KMS-11 (cell line): ENCODE measurements at regions not wholly inside any gene's neighbourhood (a gene's known extent, or its start where the extent isn't known, plus 50 kb on each side); places are given as distances from the start of the nearest gene placed in this dataset.

Experiments used
- H2AFZ ChIP-seq: fragments of 200-600 bp; sonication (generic); 2 replicates; pipeline ENCODE4 v1.6.1; 2016; ENCODE audit warnings: antibody characterized with exemption, mixed run types, low read depth
- H3K27ac ChIP-seq: fragments of 200-600 bp; sonication (generic); 2 replicates; pipeline ENCODE4 v1.6.1; 2016; ENCODE audit warnings: mild to moderate bottlenecking, mixed run types
- H3K27me3 ChIP-seq: fragments of 200-600 bp; sonication (generic); 2 replicates; pipeline ENCODE4 v1.6.1; 2017; ENCODE audit warnings: mild to moderate bottlenecking, low read depth, mixed run types, moderate library complexity; ENCODE audit not compliant: insufficient read depth
- H3K36me3 ChIP-seq: fragments of 200-600 bp; sonication (generic); 2 replicates; pipeline ENCODE4 v1.6.1; 2017; ENCODE audit warnings: mild to moderate bottlenecking, mixed run types; ENCODE audit not compliant: insufficient read depth
- H3K4me1 ChIP-seq: fragments of 200-600 bp; sonication (generic); 2 replicates; pipeline ENCODE4 v1.6.1; 2016; ENCODE audit warnings: mild to moderate bottlenecking, low read depth, mixed run types; ENCODE audit not compliant: poor library complexity, severe bottlenecking
- H3K4me2 ChIP-seq: fragments of 200-600 bp; sonication (generic); 2 replicates; pipeline ENCODE4 v1.7.0; 2016; ENCODE audit warnings: mild to moderate bottlenecking, mixed run types
- H3K4me3 ChIP-seq: fragments of 200-600 bp; sonication (generic); IDR thresholded peaks from 2 replicates; pipeline ENCODE4 v1.6.1; 2017; ENCODE audit warnings: low read depth, low read length, mixed read lengths; ENCODE audit not compliant: insufficient read depth
- H3K79me2 ChIP-seq: fragments of 200-600 bp; sonication (generic); 2 replicates; pipeline ENCODE4 v1.6.1; 2016; ENCODE audit warnings: low read depth, mixed run types; ENCODE audit not compliant: insufficient read depth
- H3K9ac ChIP-seq: fragments of 200-600 bp; sonication (generic); 2 replicates; pipeline ENCODE4 v1.6.1; 2016; ENCODE audit warnings: mild to moderate bottlenecking, mixed run types
- H4K20me1 ChIP-seq: fragments of 200-600 bp; sonication (generic); 2 replicates; pipeline ENCODE4 v1.6.1; 2016; ENCODE audit warnings: mild to moderate bottlenecking, mixed run types; ENCODE audit not compliant: insufficient read depth
- CTCF ChIP-seq: fragments of 200-600 bp; sonication (generic); conservative IDR thresholded peaks from 2 replicates; pipeline ENCODE4 v1.6.1; 2017; ENCODE audit warnings: low read depth, mild to moderate bottlenecking, antibody characterized with exemption, low read length, moderate library complexity, mixed read lengths

DNA sequence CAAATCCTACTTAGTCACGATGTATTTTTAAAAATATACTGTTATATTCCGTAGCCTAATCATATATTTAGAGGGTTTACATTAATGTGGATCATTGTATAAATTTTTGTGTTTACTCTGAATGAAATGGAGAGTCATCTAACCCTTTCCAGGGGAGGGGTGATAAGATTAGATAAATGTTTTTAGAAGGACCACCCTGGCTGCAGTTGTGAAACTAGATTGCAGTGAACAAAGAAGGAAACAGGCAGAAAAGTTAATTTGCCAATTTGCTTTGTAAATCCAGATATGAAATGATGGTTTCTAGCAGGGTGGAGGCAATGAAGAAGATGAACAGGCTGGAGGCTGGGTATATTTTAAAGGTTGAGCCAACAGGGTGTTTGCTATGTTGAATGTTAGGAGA, 477.7 kb upstream of the ZMIZ1 start:
- TF ChIP-seq CTCF = no peak
- Histone ChIP-seq H2AFZ (no peak overlapping the region), H3K79me2 (no peaks in the 10 kb centered on the region), H3K4me2 (no peak overlapping the region), H3K9ac (no peak overlapping the region), H3K36me3 (no peaks in the 10 kb centered on the region), H3K4me1 (no peaks in the 10 kb centered on the region), H3K27ac (no peak overlapping the region), H3K4me3 (no peak overlapping the region), H3K27me3 (no peaks in the 10 kb centered on the region), H4K20me1 (no peaks in the 10 kb centered on the region)

DNA sequence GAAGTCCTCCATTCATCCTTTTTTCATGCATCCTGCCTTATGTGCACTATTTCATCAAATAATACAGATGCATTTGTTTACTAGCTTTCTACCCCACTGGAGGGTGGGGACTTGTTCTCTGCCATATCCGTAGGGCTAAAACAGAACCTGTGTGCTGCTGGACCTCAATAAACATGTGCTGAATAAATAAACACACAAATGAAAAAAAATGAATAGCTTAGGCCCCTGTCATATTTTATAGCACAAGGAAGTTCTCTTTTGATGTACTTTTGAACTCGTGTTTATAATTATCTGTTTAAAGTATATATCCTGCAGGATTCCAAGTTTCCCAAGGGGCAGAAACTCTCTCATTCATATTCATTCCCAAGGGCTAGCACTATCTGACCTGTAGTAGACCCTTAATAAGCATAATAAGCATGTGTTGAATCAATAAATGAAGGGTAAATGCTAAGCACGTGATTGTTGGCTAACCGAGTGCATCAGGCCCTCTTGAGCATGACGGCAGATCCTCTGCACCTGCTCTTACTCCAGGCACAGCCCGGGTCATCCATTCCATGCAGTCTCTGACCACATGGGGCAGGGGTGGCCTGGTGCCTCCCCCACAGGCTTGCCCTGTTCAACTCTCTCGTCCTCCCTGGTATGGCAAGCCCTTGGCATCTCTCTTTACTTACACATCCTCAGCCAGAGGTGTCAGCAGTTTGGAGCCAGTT, 474.1 kb upstream of the ZMIZ1 start:
- Histone ChIP-seq H3K79me2 (no peaks in the 10 kb centered on the region), H3K4me2 (no peak overlapping the region), H3K4me3 (no peak overlapping the region), H4K20me1 (no peaks in the 10 kb centered on the region), H3K27ac (no peak overlapping the region), H2AFZ (no peak overlapping the region), H3K9ac (no peak overlapping the region), H3K4me1 (no peaks in the 10 kb centered on the region), H3K27me3 (no peaks in the 10 kb centered on the region), H3K36me3 (no peaks in the 10 kb centered on the region)
- TF ChIP-seq CTCF = no peak

GRCh38 chr10:78595269-78595619, 473.5 kb upstream of the ZMIZ1 start:
- Histone ChIP-seq H2AFZ (no peak overlapping the region), H3K79me2 (no peaks in the 10 kb centered on the region), H3K4me3 (no peak overlapping the region), H3K4me2 (no peak overlapping the region), H4K20me1 (no peaks in the 10 kb centered on the region), H3K4me1 (no peaks in the 10 kb centered on the region), H3K27ac (no peak overlapping the region), H3K27me3 (no peaks in the 10 kb centered on the region), H3K9ac (no peak overlapping the region), H3K36me3 (no peaks in the 10 kb centered on the region)
- TF ChIP-seq CTCF = no peak

- Histone ChIP-seq H3K9ac (no peak overlapping the region), H3K36me3 (no peaks in the 10 kb centered on the region), H3K4me2 (no peak overlapping the region), H3K27ac (no peak overlapping the region), H3K4me3 (no peak overlapping the region), H4K20me1 (no peaks in the 10 kb centered on the region), H3K4me1 (no peaks in the 10 kb centered on the region), H3K27me3 (no peaks in the 10 kb centered on the region), H2AFZ (no peak overlapping the region), H3K79me2 (no peaks in the 10 kb centered on the region)
- no peak for TF ChIP-seq CTCF
Observed at GRCh38 chr10:78596556-78596955, 472.2 kb upstream of the ZMIZ1 start.
